ENCODE measurements at regions not wholly inside any gene's neighbourhood (a gene's known extent, or its start where the extent isn't known, plus 50 kb on each side); places are given as distances from the start of the nearest gene placed in this dataset.

DNA sequence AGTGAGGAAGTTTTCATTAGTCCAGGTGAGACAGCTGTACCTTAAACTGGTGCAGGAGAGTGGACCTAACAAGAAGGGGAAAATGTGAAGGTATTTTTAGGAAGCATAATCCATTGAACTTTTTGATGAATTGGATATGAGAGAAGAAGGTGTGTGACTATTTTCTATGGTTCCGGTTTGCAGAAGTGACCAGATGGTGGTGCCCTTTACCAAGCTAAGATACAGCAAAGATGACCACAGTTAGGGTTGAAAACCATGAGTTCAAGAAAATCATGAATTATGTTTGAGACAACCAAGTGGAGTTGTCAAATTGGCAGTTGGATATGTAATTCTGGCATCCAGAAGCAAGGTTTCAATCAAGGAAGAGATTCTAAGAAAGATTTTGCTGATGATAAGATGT is 61.9 kb upstream of the NRSN1 start:
- no peak for TF ChIP-seq CHD4 (IDR thresholded peaks at IDR 0.05; ENCODE audit: borderline replicate concordance, low read length)
- no peak for TF ChIP-seq AKAP8 (CRISPR knock-in tag; IDR thresholded peaks at IDR 0.05)

All from HepG2 (cell line).